ENCODE measurements at regions not wholly inside any gene's neighbourhood (a gene's known extent, or its start where the extent isn't known, plus 50 kb on each side); places are given as distances from the start of the nearest gene placed in this dataset.

DNA sequence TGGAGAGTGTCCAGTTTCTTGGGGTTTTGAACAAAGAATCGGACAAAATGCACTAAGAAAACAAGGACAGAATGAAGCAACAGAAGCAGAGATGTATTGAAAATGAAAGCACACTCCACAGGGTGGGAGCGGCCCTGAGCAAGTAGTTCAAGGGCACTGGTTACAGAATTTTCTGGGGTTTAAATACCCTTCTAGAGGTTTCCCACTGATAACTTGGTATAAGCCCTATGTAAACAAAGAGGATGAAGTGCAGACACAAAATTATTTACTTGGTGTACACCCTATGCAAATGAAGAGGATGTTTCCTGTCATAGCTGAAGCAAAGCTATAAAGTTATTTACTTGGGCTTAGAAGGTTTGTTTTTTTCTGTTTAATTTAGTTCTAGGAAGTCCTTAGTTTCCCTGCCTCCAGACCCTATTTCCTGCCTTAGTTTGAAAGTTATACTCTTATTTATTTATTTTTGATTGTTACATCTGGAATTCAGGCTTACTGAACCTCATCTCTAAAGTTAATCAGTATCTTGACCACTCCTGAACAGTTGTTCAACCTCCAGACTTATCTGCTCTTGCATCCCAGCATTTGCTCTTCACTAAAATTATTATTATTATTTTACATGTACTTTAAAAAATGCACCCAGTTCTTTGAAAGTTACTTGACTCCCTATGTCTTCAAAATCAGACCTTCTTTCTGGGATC lies 193.5 kb downstream of the SPP2 start:
- DNase-seq: no peak

- DNase-seq: no peak
Observed at GRCh38 chr2:234242459-234242836, 191.9 kb downstream of the SPP2 start.

DNA sequence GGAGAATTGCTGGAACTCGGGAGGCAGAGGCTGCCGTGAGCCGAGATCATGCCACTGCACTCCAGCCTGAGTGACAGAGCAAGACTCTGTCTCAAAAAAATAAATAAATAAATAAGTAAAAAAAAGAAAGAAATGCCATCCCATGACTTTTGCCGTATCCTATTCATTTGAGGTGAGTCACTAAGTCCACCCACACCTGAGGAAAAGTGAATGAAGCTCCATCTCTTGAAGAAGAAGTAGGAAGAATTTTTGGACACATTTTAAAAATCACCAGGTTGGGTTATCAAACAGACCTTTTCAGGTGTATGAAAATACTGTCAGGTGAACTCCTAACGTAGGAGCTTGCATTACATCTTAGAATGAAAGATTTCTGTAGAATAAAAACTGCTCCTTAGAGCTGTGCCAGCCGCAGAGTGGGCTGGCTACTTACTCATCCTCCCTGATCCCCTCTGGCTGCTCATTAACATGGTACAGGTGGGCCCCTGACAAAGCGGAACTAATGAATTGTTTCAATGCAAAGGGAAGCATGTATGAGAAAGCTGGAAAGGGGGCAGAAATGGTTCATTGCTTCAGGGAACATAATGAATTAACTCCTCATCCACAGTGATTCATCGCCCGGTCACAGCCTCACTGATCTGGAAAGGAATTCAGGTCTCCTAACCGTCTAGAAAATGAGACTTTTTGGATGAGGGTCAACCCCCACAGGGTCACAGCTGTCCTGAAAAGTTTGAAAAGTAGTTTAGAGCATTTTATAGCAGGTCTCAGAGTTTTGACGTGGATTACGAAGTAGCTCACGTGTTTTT lies 191.4 kb downstream of the SPP2 start:
- peak; percentile 65 for DNase-seq

- DNase-seq: no peak
Observed at GRCh38 chr2:234240917-234241316, 190.4 kb downstream of the SPP2 start.

GRCh38 chr2:234235191-234235590 lies 184.7 kb downstream of the SPP2 start:
- DNase-seq: no peak

DNA sequence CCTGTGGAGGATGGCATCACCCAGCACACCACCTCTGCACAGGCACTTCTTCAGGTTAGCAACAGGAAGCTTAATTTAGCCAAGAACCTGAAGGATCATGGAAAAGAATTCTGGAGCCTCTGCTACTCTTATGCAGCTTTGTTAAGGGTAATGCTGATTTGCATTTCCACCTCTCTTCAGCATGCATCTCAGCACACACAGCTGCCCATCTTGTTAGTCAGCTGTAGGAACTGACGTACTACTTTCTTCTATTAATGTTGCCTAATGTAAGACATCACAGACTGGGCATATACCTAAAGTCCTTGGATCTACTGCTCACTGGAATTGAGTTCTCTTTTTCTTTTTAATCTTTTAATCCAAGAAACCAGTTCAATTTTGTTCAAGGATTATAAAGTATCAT lies 181.0 kb downstream of the SPP2 start:
- DNase-seq: no peak

DNA sequence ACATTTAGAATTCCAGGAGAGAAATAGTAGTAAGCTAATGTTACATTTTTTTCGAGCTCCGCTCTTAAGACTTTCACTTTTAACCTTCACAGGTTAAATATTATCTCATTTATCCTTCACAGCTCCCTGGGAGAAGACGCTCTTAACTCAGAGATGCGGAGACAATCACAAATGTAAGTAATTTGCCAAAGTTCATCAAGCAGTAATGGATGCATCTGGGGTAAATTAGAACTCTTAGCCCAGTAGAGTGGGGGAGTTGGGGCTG lies 168.5 kb downstream of the SPP2 start:
- no peak for DNase-seq

- DNase-seq: no peak
Observed at GRCh38 chr2:234218266-234219045, 168.0 kb downstream of the SPP2 start.

DNA sequence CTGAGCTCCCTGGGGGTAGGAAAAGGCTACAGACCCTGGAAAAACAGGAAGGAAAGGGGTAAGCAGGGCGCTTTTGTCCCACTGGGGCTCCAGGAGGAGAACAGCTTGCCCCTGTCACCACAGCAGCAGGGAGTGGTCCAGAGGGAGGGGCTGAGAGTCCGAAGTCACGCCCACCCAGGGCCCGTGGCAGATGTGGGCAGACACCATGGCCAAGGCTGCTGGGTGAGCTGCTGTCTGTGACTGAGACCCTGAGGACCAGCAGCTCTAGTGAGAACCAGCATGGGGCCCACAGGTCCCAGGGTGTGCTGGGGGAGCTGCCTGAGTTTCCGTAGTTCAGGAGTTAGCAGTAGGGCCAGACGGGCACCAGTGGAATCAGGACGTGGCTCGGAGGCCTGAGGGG lies 162.0 kb downstream of the SPP2 start:
- no peak for DNase-seq

DNA sequence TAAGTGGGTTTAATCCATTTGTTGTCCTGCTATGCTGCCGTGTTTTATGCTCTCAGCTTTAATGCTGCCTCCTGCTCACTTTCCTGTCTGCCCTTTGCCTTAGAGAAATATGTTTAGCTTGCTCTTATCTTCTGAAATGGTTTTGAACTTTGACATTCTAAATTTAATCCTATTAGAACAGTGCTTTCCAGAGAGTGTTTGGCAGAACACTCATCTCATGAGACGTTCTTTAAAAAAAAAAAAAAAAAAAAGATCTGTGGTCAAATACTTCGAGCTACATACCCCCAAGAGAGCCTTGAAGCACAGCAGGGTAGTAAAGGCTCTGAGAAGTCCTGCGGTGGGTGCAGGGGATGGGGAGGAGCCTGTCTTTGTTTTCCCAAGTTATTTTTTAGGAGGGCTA lies 161.3 kb downstream of the SPP2 start:
- no peak for DNase-seq

DNA sequence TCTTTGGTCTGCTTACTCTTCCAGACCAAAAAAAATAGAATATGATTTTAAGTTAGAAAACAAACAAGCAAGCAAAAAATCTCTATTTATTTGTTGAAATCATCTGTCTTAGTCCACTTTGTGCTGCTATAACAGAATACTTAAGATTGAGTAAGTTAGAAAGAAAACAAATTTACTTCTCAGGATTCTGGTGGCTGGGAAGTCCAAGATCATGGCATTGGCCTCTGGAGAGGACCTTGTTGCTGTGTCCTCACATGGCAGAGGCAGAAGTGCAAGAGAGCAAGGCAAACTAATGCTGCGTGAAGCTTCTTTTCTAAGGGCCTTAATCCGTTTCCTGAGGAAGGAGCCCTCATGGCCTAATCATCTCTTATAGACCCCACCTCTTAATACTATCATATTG lies 156.2 kb downstream of the SPP2 start:
- DNase-seq: no peak

DNA sequence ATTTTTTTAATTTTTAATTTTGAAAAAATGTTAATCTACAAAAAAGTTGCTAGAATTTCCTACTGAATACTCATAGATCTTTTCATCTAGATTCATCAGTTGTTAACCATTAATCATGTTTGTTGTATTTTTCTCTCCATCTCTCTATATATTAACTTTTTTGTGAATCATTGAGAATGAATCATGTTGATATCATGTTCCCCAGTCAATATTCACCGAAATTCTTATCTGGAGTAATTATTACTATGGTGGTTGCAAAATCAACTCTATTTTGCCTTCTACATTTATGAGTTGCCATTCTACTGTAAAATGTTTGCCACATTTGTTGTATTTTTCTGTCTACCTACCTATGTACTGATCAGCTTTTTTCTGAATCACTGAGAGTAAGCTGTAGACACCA lies 154.0 kb downstream of the SPP2 start:
- no peak for DNase-seq

DNA sequence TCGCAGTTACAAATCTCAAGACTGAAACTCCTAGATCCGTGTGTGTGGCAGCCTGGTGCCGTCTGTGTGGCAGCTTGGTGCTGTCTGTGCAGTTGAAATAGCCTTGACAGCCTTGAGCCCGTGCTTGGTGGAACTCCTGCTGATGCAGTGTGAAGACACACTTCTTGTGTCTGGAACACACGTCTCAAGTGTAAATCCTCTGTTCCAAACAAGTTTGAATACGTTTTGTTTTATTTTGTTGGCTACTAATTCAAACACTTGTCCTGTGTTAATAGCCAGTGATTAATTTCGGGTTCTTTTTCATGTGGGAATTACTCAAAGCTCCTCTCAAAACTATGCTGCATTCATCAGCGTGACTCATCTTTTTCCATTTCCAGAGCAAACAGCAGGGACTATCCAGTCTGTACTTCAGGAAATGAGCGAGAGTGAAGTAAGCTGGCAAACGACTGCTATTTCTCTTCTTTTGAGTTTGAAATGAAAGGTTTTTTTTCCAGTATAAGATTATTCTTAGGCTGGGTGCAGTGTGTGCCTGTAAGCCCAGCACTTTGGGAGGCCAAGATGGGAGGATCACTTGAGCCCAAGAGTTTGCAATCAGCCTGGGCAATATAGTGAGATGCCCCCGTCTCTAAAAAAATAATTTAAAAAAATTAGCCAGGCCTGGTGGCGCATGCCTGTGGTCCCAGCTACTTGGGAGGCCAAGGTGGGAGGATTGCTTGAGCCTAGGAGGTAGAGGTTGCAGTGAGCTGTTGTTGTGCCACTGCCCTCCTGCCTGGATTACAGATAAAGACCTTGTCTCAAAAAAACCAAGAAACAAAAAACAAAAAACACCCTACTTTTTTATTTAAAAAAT lies 152.9 kb downstream of the SPP2 start:
- DNase-seq: no peak

DNA sequence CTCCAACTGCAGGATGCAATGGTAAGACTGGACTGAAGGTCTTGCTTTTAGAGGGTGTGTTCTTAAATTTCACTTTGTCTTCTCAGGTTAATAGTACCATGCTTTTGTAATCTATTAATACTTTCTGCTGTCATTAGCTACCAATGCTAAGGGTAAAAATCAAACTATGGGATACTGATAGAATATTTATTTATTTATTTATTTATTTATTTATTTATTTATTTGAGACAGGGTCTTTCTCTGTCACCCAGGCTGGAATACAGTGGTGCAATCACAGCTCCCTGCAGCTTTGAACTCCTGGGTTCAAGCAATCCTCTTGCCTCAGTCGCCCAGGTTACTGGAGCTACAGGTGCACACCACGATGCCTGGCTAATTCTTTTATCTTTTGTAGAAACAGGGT lies 152.1 kb downstream of the SPP2 start:
- no peak for DNase-seq

DNA sequence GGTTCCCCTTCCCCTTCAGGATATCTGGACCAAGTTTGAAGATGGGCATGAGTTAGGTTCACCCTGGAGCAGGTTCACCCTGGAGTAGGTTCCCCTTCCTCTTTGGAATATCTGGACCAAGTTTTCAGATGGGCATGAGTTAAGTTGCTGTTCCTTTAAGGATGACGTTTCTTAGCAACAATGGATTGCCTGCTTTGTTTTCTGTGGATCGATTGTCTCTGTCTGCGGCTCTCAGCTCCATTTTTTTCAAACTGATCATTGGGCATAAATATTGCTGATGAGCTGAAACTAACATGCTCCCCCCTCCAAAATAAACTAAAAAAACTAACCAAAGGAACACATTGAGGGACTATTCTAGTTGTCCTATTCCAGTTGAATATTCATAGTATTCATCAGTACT lies 149.5 kb downstream of the SPP2 start:
- DNase-seq: no peak

DNA sequence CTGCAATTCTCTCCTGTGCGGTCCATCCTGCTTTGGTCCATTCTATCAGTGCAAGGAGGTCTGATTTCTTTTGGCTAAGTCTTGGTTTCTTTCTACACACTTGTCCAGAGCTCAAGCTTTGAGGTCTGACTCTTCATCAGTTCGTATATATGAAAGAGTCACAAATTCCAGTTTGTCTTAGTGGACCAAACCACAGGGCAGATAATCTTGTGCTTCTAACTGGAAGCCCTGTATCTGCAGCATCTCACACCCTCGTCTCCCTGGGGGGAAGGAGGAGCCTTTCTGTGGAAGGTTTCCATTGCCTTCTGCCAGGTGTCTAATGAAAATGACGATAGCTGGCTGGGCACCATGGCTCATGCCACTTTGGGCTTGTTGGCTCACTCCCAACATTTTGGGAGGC lies 148.5 kb downstream of the SPP2 start:
- DNase-seq: no peak

GRCh38 chr2:234195516-234195915 lies 145.0 kb downstream of the SPP2 start:
- DNase-seq: no peak

GRCh38 chr2:234193977-234194563 lies 143.6 kb downstream of the SPP2 start:
- no peak for DNase-seq

GRCh38 chr2:234191819-234192407 lies 141.4 kb downstream of the SPP2 start:
- DNase-seq: no peak

GRCh38 chr2:234189786-234190300 lies 139.3 kb downstream of the SPP2 start:
- no peak for DNase-seq

GRCh38 chr2:234189230-234189629 lies 138.7 kb downstream of the SPP2 start:
- no peak for DNase-seq

- DNase-seq: no peak
Observed at GRCh38 chr2:234187646-234188174, 137.2 kb downstream of the SPP2 start.

Data from islet precursor cell (in vitro differentiated cells).